AG04450 (cell line): ENCODE measurements at regions not wholly inside any gene's neighbourhood (a gene's known extent, or its start where the extent isn't known, plus 50 kb on each side); places are given as distances from the start of the nearest gene placed in this dataset.

Source experiments
- CTCF ChIA-PET: fragments of 300-600, 350-600 bp; formaldehyde crosslinking; extraction: SDS; loops from one replicate; lab custom pipeline; 2022; ENCODE audit warnings: antibody characterized with exemption, inconsistent platforms; lab: Charles Lee
- POLR2A ChIA-PET: fragments of 350-600 bp; formaldehyde crosslinking; extraction: SDS; loops from one replicate; lab custom pipeline; 2021; ENCODE audit warnings: antibody characterized with exemption, inconsistent platforms; lab: Yijun Ruan, JAX
- DNase-seq: peaks from one replicate; pipeline ENCODE4 v3.0.0-alpha.2; 2011; ENCODE audit warnings: low read depth, low spot score
- H3K27ac ChIP-seq: one replicate; pipeline ENCODE4 v1.5.1; 2012; ENCODE audit warnings: low read depth, low read length, control low read depth
- H3K27me3 ChIP-seq: one replicate; pipeline ENCODE4 v1.6.0; 2012; ENCODE audit warnings: low read length; ENCODE audit not compliant: control insufficient read depth, insufficient read depth
- H3K4me3 ChIP-seq: 2 replicates; pipeline ENCODE4 v1.5.1; 2011; ENCODE audit warnings: mild to moderate bottlenecking, low read depth, low read length, control low read depth
- H3K9me3 ChIP-seq: 2 replicates; pipeline ENCODE4 v1.5.1; 2012; ENCODE audit warnings: low read length; ENCODE audit not compliant: control insufficient read depth, insufficient read depth
- TF ChIP-seq, protein P1 (sequence below): IDR thresholded peaks from 2 replicates; pipeline ENCODE4 v1.5.1; 2011; ENCODE audit warnings: low read depth, low read length, control low read depth, inconsistent platforms

DNA sequence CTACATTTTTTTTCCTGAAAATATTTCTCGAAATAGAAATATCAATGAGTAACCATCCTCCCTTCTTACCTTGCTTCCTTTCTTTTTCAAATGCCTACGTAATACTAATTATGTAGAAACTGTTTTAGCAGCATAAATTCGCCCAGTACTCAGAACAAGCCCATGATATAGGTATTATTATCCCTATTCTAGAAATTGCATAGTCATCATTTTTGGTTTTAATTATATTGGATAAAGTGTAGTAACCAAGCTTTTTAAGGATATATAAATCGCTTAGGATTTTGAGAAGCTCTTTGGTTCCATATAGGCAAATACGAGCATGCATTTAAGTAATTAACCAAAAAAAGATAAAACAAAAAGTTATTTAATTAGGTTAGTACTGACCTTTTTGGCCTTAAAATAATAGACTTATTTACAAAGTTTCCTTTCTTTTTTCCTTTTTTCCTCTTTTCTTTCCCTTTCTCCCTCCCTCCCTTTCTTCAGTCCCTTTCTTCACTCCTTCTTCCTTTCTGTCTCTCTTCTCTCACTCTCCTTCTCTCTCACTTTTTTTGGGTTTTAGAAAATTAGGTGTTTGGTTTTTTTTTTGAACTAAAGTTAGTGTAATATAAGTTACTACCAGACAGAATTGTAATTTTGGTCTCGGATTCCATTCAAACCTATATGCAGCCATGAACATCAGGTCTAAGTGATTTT lies 457.7 kb downstream of the RFPL4B start:
- H3K27ac ChIP-seq, result no peak overlapping the region
- H3K4me3 ChIP-seq, result no peak overlapping the region
- TF ChIP-seq, protein P1, sequence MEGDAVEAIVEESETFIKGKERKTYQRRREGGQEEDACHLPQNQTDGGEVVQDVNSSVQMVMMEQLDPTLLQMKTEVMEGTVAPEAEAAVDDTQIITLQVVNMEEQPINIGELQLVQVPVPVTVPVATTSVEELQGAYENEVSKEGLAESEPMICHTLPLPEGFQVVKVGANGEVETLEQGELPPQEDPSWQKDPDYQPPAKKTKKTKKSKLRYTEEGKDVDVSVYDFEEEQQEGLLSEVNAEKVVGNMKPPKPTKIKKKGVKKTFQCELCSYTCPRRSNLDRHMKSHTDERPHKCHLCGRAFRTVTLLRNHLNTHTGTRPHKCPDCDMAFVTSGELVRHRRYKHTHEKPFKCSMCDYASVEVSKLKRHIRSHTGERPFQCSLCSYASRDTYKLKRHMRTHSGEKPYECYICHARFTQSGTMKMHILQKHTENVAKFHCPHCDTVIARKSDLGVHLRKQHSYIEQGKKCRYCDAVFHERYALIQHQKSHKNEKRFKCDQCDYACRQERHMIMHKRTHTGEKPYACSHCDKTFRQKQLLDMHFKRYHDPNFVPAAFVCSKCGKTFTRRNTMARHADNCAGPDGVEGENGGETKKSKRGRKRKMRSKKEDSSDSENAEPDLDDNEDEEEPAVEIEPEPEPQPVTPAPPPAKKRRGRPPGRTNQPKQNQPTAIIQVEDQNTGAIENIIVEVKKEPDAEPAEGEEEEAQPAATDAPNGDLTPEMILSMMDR, result no peak
- no peak for DNase-seq
- CTCF ChIA-PET, result no interaction called here
- H3K9me3 ChIP-seq, result no peaks in the 10 kb centered on the region
- POLR2A ChIA-PET, result no interaction called here
- no peaks in the 10 kb centered on the region for H3K27me3 ChIP-seq

DNA sequence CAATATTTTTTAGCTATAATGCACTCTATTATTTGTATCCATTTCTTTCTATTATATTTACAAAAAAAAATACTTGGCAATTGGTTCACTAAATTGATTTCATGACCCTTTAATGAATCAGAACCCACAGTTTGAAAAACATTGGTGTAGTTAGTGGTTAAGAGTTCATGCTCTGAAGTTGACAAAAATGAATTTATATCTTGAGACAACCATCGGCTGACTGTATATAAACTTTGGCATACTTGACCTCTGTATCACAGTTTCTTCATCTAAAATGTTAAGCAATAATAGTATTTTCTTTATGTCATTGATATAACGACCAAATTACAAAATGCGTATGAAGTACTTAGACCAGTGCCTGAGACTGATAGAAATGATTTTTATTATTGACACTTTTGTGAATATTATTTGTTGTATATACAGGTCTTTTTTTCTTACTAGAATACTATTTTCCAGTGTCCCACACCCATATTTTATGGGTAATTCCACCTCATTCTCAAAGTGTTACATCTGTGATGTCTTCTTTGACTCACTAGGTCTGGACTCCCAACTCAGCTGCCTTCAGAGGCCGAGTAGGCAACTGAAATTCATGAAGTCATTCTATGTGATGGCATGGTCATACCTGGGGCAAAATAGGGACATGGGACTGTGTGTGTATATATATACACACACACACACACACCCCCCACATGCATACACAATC lies 459.2 kb downstream of the RFPL4B start:
- no peak overlapping the region for H3K4me3 ChIP-seq
- CTCF ChIA-PET, result no interaction called here
- TF ChIP-seq, protein P1, result no peak
- POLR2A ChIA-PET, result interaction anchor here (0.7 kb wide), 1 partner anchor 410 kb away, joined by 3 read pairs; no protein-coding TSS in a partner anchor
- no peaks in the 10 kb centered on the region for H3K9me3 ChIP-seq
- H3K27ac ChIP-seq, result no peak overlapping the region
- DNase-seq, result peak; percentile 24
- no peaks in the 10 kb centered on the region for H3K27me3 ChIP-seq

DNA sequence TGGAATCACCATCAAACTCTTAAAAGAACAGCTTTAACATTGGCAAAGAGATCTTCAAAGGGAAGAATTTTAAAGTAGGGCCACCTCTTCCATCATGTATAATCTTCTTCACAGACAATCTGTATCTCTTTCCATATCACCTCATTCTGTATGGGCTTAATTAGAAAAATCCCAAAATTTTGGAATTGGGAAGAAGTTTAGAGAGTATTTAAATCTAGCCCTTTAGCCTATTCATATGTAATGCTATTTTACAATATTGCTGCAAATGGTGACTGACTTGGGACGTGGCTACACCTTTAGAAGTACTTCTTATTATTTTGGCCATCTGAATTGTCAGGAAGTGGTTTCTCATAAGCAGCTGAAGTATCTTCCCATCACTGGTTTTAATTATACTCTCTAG lies 474.3 kb downstream of the RFPL4B start:
- TF ChIP-seq, protein P1, result no peak
- Histone ChIP-seq H3K27ac (no peak overlapping the region), H3K9me3 (no peaks in the 10 kb centered on the region), H3K4me3 (no peak overlapping the region), H3K27me3 (no peaks in the 10 kb centered on the region)
- POLR2A ChIA-PET, result no interaction called here
- no peak for DNase-seq
- CTCF ChIA-PET, result no interaction called here

DNA sequence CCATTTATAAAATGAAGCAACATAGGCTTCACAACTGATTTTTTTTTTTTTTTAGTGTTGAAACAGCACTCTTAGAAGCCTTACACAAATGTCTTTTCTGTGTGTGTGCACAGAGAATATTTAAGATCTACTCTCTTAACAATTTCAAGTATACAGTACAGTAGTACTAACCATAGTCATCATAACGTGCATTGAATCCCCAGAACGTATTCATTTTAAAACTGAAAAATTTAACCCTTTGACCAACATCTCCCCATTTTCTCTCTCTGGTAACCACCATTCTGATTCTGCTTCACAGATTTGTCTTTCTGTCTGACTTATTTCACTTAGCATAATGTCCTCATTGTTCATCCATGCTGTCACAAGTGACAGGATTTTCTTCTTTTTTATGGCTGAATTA lies 475.6 kb downstream of the RFPL4B start:
- no peak for DNase-seq
- CTCF ChIA-PET, result no interaction called here
- Histone ChIP-seq H3K27ac (no peak overlapping the region), H3K4me3 (no peak overlapping the region), H3K27me3 (no peaks in the 10 kb centered on the region), H3K9me3 (no peaks in the 10 kb centered on the region)
- TF ChIP-seq, protein P1, result no peak
- POLR2A ChIA-PET, result no interaction called here

DNA sequence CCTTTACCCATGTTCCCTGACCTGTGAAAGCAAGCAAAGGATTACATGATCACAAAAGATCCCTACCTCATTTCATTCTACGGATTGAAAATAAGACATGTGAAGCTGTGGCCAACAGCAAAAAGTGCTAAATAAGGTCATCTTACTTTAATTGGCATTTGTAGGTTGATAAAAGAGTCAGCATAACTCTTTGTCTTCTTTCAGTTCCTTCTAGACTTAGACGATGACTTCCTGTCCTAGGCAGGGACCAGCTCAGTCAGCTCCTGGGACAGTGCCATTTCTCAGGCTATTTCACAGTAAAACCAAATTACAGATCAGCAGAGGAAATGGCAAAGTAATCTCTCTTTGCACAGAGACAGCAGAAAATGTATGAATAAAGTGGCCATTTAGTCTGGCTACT lies 480.7 kb downstream of the RFPL4B start:
- DNase-seq, result no peak
- H3K9me3 ChIP-seq, result no peaks in the 10 kb centered on the region
- H3K27me3 ChIP-seq, result no peaks in the 10 kb centered on the region
- no peak overlapping the region for H3K27ac ChIP-seq
- TF ChIP-seq, protein P1, result no peak
- H3K4me3 ChIP-seq, result no peak overlapping the region
- POLR2A ChIA-PET, result no interaction called here
- CTCF ChIA-PET, result interaction anchor here (0.6 to 0.9 kb wide), 2 partner anchors 42 to 46 kb away, joined by 3 read pairs; no protein-coding TSS in a partner anchor
